ENCODE measurements at regions not wholly inside any gene's neighbourhood (a gene's known extent, or its start where the extent isn't known, plus 50 kb on each side); places are given as distances from the start of the nearest gene placed in this dataset.

DNA sequence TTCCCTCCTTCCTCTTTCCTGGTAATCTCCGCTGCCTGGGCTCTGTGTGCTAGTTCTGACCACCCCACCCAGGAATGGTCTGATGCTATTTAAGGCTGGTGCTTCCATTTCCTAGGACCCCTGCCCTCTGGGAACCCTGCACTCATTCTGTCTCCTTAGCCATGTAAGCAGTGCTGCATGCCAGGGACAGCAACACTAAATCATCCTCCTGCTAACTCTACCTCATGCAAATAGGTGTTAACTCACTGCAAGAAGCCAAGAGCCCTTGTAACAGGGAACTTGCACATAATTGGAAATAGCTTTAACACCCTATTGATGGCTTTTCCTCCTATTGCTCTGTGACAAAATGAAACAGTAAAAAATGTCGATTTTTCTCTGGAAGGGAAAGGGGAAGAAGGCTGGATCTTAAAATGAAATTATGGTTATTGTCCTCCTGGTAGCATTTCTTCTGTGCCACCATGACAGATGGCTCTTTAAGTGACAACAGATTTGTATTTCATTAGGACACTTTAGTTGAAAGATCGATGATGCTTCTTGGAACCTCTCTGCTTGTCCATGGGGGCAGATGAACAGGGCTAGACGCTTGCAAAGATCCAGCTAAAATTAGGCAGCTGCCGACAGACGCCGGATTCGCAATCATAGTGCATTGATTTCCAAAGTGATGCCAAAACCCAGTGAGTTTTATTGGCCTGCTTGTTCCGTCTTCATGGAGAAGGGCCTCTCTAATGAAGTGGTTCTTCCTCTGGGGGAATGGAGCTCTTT lies 551.7 kb downstream of the MATN1 start:
- H3K27ac ChIP-seq (ENCODE audit: extremely low read length, insufficient read depth, low read length), result no peak overlapping the region
- ChIA-PET POLR2A (no interaction called here), CTCF (ENCODE audit: low intra/inter-chr PET ratio, low total read pairs) (no interaction called here)
- no peaks in the 10 kb centered on the region for H3K9me3 ChIP-seq (ENCODE audit: low read length)
- no TSS peak for BruUV-seq (replicated peaks)
- WGBS (ENCODE audit: low lambda C conversion rate), result 45% methylated on average over 9 of the region's 9 CpGs
- no peak overlapping the region for H3K9ac ChIP-seq (ENCODE audit: insufficient read depth, low read depth, low read length)
- intact Hi-C loops (cut with micrococcal nuclease; ENCODE audit: unreplicated experiment), result no loop called here
- no peak overlapping the region for H2AFZ ChIP-seq (ENCODE audit: low read length)
- H3K36me3 ChIP-seq (replicated peaks in 1 of 2; ENCODE audit: control insufficient read depth in 1 of 2, insufficient read depth in 2 of 2, low read length in 2 of 2), result no peaks in the 10 kb centered on the region
- no peaks in the 10 kb centered on the region for H4K20me1 ChIP-seq (ENCODE audit: insufficient read depth, low read length)
- in situ Hi-C loops (cut with HindIII; ENCODE audit: extremely low pct_ligation_motif_present, low pct_unique_long_range_greater_than_20kb), result no loop called here
- FAIRE-seq (no peak), ATAC-seq (no peak), DNase-seq (ENCODE audit: low spot score) (no peak)
- TF ChIP-seq, protein P1, sequence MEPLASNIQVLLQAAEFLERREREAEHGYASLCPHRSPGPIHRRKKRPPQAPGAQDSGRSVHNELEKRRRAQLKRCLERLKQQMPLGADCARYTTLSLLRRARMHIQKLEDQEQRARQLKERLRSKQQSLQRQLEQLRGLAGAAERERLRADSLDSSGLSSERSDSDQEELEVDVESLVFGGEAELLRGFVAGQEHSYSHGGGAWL (CRISPR knock-in tag; IDR thresholded peaks at IDR 0.05), result no peak
- TF ChIP-seq, protein P2, sequence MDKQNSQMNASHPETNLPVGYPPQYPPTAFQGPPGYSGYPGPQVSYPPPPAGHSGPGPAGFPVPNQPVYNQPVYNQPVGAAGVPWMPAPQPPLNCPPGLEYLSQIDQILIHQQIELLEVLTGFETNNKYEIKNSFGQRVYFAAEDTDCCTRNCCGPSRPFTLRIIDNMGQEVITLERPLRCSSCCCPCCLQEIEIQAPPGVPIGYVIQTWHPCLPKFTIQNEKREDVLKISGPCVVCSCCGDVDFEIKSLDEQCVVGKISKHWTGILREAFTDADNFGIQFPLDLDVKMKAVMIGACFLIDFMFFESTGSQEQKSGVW (CRISPR knock-in tag; IDR thresholded peaks at IDR 0.05; ENCODE audit: borderline replicate concordance), result no peak
- TF ChIP-seq RNF2 (conservative IDR thresholded peaks at IDR 0.05; ENCODE audit: low read depth) (no peak), LCORL (IDR thresholded peaks at IDR 0.05) (no peak), LCORL (CRISPR knock-in tag; IDR thresholded peaks at IDR 0.05) (no peak), SIN3A (IDR thresholded peaks at IDR 0.05; ENCODE audit: borderline replicate concordance, low read depth, low read length) (no peak), PHF5A (CRISPR knock-in tag; IDR thresholded peaks at IDR 0.05; ENCODE audit: low read depth, unreplicated experiment) (no peak)
- TF ChIP-seq, protein P3, sequence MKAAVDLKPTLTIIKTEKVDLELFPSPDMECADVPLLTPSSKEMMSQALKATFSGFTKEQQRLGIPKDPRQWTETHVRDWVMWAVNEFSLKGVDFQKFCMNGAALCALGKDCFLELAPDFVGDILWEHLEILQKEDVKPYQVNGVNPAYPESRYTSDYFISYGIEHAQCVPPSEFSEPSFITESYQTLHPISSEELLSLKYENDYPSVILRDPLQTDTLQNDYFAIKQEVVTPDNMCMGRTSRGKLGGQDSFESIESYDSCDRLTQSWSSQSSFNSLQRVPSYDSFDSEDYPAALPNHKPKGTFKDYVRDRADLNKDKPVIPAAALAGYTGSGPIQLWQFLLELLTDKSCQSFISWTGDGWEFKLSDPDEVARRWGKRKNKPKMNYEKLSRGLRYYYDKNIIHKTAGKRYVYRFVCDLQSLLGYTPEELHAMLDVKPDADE (CRISPR knock-in tag; IDR thresholded peaks at IDR 0.05), result no peak
- TF ChIP-seq, protein P4, sequence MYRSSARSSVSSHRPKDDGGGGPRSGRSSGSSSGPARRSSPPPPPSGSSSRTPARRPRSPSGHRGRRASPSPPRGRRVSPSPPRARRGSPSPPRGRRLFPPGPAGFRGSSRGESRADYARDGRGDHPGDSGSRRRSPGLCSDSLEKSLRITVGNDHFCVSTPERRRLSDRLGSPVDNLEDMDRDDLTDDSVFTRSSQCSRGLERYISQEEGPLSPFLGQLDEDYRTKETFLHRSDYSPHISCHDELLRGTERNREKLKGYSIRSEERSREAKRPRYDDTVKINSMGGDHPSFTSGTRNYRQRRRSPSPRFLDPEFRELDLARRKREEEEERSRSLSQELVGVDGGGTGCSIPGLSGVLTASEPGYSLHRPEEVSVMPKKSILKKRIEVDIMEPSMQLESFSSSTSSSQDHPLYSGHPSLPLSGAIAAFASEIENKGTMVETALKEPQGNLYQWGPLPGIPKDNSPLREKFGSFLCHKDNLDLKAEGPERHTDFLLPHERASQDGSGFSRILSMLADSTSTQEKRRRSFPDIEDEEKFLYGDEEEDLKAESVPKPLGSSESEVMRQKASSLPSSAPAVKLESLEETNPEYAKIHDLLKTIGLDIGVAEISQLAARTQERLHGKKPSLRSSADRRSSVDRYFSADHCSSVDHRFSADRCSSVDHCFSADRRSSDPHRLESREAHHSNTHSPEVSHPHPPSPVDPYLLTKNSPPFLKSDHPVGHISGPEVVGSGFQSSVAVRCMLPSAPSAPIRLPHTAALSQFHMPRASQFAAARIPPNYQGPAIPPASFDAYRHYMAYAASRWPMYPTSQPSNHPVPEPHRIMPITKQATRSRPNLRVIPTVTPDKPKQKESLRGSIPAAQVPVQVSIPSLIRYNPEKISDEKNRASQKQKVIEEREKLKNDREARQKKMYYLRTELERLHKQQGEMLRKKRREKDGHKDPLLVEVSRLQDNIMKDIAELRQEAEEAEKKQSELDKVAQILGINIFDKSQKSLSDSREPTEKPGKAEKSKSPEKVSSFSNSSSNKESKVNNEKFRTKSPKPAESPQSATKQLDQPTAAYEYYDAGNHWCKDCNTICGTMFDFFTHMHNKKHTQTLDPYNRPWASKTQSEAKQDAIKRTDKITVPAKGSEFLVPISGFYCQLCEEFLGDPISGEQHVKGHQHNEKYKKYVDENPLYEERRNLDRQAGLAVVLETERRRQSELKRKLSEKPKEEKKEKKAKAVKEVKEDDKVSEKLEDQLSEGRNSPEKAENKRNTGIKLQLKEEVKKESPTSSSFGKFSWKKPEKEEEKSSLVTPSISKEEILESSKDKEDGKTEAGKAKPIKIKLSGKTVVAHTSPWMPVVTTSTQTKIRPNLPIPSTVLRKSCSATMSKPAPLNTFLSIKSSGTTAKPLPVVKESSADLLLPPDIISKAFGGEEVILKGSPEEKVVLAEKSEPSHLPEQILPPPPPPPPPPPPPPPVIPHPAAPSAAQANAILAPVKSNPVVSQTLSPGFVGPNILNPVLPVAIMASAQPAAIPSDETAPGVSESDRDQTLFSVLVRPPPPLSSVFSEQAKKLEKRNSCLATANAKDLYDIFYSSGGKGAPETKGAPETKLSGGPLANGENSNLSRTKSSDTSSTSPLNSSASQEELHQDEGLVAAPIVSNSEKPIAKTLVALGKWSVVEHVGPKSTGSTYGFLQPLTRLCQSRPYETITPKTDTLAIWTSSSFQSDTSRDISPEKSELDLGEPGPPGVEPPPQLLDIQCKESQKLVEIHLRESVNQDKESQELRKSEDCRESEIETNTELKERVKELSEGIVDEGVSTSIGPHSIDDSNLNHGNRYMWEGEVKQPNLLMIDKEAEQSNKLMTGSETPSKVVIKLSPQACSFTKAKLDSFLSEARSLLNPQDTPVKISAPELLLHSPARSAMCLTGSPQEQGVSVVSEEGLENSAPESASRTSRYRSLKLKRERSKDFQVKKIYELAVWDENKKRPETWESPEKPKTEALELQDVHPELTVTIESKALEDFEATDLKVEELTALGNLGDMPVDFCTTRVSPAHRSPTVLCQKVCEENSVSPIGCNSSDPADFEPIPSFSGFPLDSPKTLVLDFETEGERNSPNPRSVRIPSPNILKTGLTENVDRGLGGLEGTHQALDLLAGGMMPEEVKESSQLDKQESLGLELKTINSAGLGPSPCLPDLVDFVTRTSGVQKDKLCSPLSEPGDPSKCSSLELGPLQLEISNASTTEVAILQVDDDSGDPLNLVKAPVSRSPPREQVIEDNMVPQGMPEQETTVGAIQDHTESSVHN (CRISPR knock-in tag; IDR thresholded peaks at IDR 0.05), result no peak
- TF ChIP-seq, protein P5, sequence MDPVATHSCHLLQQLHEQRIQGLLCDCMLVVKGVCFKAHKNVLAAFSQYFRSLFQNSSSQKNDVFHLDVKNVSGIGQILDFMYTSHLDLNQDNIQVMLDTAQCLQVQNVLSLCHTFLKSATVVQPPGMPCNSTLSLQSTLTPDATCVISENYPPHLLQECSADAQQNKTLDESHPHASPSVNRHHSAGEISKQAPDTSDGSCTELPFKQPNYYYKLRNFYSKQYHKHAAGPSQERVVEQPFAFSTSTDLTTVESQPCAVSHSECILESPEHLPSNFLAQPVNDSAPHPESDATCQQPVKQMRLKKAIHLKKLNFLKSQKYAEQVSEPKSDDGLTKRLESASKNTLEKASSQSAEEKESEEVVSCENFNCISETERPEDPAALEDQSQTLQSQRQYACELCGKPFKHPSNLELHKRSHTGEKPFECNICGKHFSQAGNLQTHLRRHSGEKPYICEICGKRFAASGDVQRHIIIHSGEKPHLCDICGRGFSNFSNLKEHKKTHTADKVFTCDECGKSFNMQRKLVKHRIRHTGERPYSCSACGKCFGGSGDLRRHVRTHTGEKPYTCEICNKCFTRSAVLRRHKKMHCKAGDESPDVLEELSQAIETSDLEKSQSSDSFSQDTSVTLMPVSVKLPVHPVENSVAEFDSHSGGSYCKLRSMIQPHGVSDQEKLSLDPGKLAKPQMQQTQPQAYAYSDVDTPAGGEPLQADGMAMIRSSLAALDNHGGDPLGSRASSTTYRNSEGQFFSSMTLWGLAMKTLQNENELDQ (CRISPR knock-in tag; IDR thresholded peaks at IDR 0.05; ENCODE audit: borderline replicate concordance), result no peak
- H3K4me3 ChIP-seq (replicated peaks in 1 of 3; ENCODE audit: insufficient read depth in 1 of 3, low read depth in 2 of 3, low read length in 3 of 3), result no peak overlapping the region
- no peaks in the 10 kb centered on the region for H3K4me1 ChIP-seq (ENCODE audit: insufficient read depth, low read length)
- no peaks in the 10 kb centered on the region for H3K79me2 ChIP-seq (ENCODE audit: insufficient read depth, low read length)
- H3K27me3 ChIP-seq (ENCODE audit: control insufficient read depth in 1 of 2, insufficient read depth in 2 of 2, low read length in 2 of 2), result no peaks in the 10 kb centered on the region
- no peak overlapping the region for H3K4me2 ChIP-seq (ENCODE audit: low read depth, low read length)
